ENCODE measurements at regions not wholly inside any gene's neighbourhood (a gene's known extent, or its start where the extent isn't known, plus 50 kb on each side); places are given as distances from the start of the nearest gene placed in this dataset.

DNA sequence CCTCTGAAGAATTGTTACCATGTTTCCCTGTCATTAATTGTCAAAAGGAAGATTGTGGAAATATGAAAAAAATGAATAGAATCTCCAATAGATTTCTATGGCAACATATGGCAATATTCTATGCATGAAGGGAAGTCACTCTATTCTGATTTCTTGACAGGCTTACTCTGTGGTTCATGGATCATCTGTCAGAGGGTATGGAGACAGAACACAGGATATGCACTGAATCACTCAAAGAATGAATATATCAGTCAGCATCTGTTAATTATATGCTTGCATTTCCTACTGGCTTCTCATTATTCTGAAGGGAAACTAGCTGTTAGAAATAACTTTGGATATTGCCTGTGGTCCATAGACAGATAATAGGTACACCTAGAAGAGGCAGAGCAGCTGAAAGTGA is 918.9 kb downstream of the DTWD2 start:
- TF ChIP-seq, protein P1, sequence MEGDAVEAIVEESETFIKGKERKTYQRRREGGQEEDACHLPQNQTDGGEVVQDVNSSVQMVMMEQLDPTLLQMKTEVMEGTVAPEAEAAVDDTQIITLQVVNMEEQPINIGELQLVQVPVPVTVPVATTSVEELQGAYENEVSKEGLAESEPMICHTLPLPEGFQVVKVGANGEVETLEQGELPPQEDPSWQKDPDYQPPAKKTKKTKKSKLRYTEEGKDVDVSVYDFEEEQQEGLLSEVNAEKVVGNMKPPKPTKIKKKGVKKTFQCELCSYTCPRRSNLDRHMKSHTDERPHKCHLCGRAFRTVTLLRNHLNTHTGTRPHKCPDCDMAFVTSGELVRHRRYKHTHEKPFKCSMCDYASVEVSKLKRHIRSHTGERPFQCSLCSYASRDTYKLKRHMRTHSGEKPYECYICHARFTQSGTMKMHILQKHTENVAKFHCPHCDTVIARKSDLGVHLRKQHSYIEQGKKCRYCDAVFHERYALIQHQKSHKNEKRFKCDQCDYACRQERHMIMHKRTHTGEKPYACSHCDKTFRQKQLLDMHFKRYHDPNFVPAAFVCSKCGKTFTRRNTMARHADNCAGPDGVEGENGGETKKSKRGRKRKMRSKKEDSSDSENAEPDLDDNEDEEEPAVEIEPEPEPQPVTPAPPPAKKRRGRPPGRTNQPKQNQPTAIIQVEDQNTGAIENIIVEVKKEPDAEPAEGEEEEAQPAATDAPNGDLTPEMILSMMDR (IDR thresholded peaks at IDR 0.05 in 8 of 11, conservative IDR thresholded peaks at IDR 0.05 in 3 of 11), result no peak
- no peak for TF ChIP-seq POLR2A (IDR thresholded peaks at IDR 0.05)

All from spleen (tissue), 7 donors.